ENCODE measurements at regions not wholly inside any gene's neighbourhood (a gene's known extent, or its start where the extent isn't known, plus 50 kb on each side); places are given as distances from the start of the nearest gene placed in this dataset.

GRCh38 chr6:145309842-145310535 is 425.3 kb downstream of the EPM2A start:
- Histone ChIP-seq H3K79me1 (ENCODE audit: low read depth, low read length) (no peaks in the 10 kb centered on the region), H3K14ac (ENCODE audit: insufficient read length) (no peak overlapping the region), H3K9me3 (ENCODE audit: insufficient read depth in 2 of 2, low read depth in 1 of 2, low read length in 1 of 2) (no peaks in the 10 kb centered on the region), H3K23me2 (ENCODE audit: low read depth, low read length) (no peaks in the 10 kb centered on the region), H2BK120ac (replicated peaks; ENCODE audit: low read depth, low read length) (no peak overlapping the region), H3K36me3 (ENCODE audit: control insufficient read depth in 2 of 4, insufficient read depth in 4 of 4, low read length in 3 of 4) (no peaks in the 10 kb centered on the region), H3K4me2 (ENCODE audit: insufficient read depth in 1 of 2, low read depth in 2 of 2, low read length in 2 of 2) (no peak overlapping the region), H2AFZ (ENCODE audit: low read length) (no peak overlapping the region), H2BK5ac (ENCODE audit: low read depth, low read length) (no peak overlapping the region), H3K4me1 (replicated peaks in 1 of 4; ENCODE audit: control insufficient read depth in 3 of 4, insufficient read depth in 4 of 4, low read length in 3 of 4) (no peaks in the 10 kb centered on the region), H2BK12ac (ENCODE audit: low read depth, low read length) (no peak overlapping the region), H4K5ac (ENCODE audit: insufficient read length, low read depth, low read length) (no peak overlapping the region), H3K23ac (ENCODE audit: insufficient read length) (no peak overlapping the region), H2BK20ac (ENCODE audit: low read length) (no peak overlapping the region), H4K8ac (ENCODE audit: extremely low read depth, insufficient read depth, low read length) (no peak overlapping the region), H4K20me1 (replicated peaks in 1 of 2; ENCODE audit: control insufficient read depth in 1 of 2, insufficient read depth in 2 of 2, low read length in 2 of 2) (no peaks in the 10 kb centered on the region), H3K9ac (replicated peaks in 1 of 4; ENCODE audit: extremely low read depth in 1 of 4, low read depth in 3 of 4, low read length in 3 of 4) (no peak overlapping the region), H4K91ac (replicated peaks; ENCODE audit: insufficient read length, low read length) (no peak overlapping the region), H3K18ac (ENCODE audit: extremely low read depth, low read length) (no peak overlapping the region), H2AK5ac (ENCODE audit: low read depth, low read length) (no peak overlapping the region), H3K4ac (replicated peaks; ENCODE audit: insufficient read length, low read depth, low read length) (no peak overlapping the region), H3K4me3 (ENCODE audit: extremely low read depth in 1 of 4, insufficient read depth in 2 of 4, low read depth in 3 of 4, low read length in 4 of 4) (no peak overlapping the region), H3K79me2 (ENCODE audit: control insufficient read depth in 1 of 2, insufficient read depth in 2 of 2, low read length in 2 of 2) (no peaks in the 10 kb centered on the region), H3K56ac (replicated peaks; ENCODE audit: insufficient read length, low read depth, low read length) (no peak overlapping the region), H3K27me3 (replicated peaks in 1 of 4; ENCODE audit: control insufficient read depth in 3 of 4, extremely low read depth in 1 of 4, insufficient read depth in 3 of 4, low read length in 3 of 4) (no peaks in the 10 kb centered on the region), H3K27ac (ENCODE audit: low read depth, low read length) (no peak overlapping the region), H2BK15ac (ENCODE audit: low read length) (no peak overlapping the region)
- TF ChIP-seq KDM1A (IDR thresholded peaks at IDR 0.05; ENCODE audit: borderline replicate concordance, low read length) = no peak
- TF ChIP-seq TAF7 (optimal IDR thresholded peaks at IDR 0.05; ENCODE audit: borderline replicate concordance, low read depth, low read length) = no peak
- TF ChIP-seq TAF1 (IDR thresholded peaks at IDR 0.05; ENCODE audit: low read depth, low read length) = no peak
- no peak for TF ChIP-seq SP2 (IDR thresholded peaks at IDR 0.05; ENCODE audit: low read length)
- TF ChIP-seq TCF12 (IDR thresholded peaks at IDR 0.05; ENCODE audit: low read depth, low read length) = no peak
- no peak for TF ChIP-seq SRF (IDR thresholded peaks at IDR 0.05; ENCODE audit: low read depth, low read length)
- TF ChIP-seq MAX (IDR thresholded peaks at IDR 0.05) = no peak
- no peak for TF ChIP-seq CREB1 (IDR thresholded peaks at IDR 0.05)
- TF ChIP-seq BACH1 (IDR thresholded peaks at IDR 0.05; ENCODE audit: low read length) = no peak
- no peak for TF ChIP-seq CEBPB (IDR thresholded peaks at IDR 0.05; ENCODE audit: low read depth, low read length)
- TF ChIP-seq CHD1 (IDR thresholded peaks at IDR 0.05; ENCODE audit: low read depth, low read length) = no peak
- FAIRE-seq = no peak
- ChIA-PET POLR2A (ENCODE audit: partially characterized antibody) (no interaction called here), CTCF (ENCODE audit: partially characterized antibody) (no interaction called here)
- WGBS, 2 experiments (ENCODE audit: extremely low coverage in 1 of 2, insufficient coverage in 1 of 2, insufficient read length in 1 of 2, insufficient replicate concordance in 2 of 2, low coverage in 1 of 2, low lambda C conversion rate in 2 of 2, missing lambda C conversion rate in 1 of 2) = 86% methylated on average over 3 of the region's 3 CpGs; no CpG with 5 or more reads in 1 of the 2 experiments
- no peak for DNase-seq (ENCODE audit: low read depth in 1 of 2, low spot score in 2 of 2)

All from H1 (cell line).